ENCODE measurements at regions not wholly inside any gene's neighbourhood (a gene's known extent, or its start where the extent isn't known, plus 50 kb on each side); places are given as distances from the start of the nearest gene placed in this dataset.

- Histone ChIP-seq H3K4me3 (ENCODE audit: insufficient read depth, low read length) (no peak overlapping the region), H3K4me2 (ENCODE audit: insufficient read depth, low read length) (no peak overlapping the region), H4K20me1 (ENCODE audit: insufficient read depth, low read length) (no peaks in the 10 kb centered on the region), H3K9me3 (ENCODE audit: low read depth, low read length) (no peaks in the 10 kb centered on the region), H3K79me2 (ENCODE audit: insufficient read depth, low read length) (no peaks in the 10 kb centered on the region), H3K36me3 (ENCODE audit: insufficient read depth, low read length) (no peaks in the 10 kb centered on the region), H2AFZ (ENCODE audit: low read length) (no peak overlapping the region), H3K27ac (ENCODE audit: low read depth, low read length) (no peak overlapping the region), H3K27me3 (ENCODE audit: insufficient read depth, low read length) (no peaks in the 10 kb centered on the region), H3K4me1 (ENCODE audit: insufficient read depth, low read length) (no peaks in the 10 kb centered on the region)
- no peak for DNase-seq (ENCODE audit: insufficient read length, low spot score, missing footprints)
- no peak for TF ChIP-seq CTCF (IDR thresholded peaks at IDR 0.05; ENCODE audit: extremely low read depth, low read depth, low read length)
These were observed 1293.1 kb downstream of the PCDH19 start for GRCh38 chrX:99117011-99117410.

GRCh38 chrX:99095965-99096635, 1314.0 kb downstream of the PCDH19 start:
- peaks cover 2% of the 10 kb centered on the region for H3K9me3 ChIP-seq (ENCODE audit: low read depth, low read length)
- H3K36me3 ChIP-seq (ENCODE audit: insufficient read depth, low read length) = no peaks in the 10 kb centered on the region
- no peak overlapping the region for H3K4me3 ChIP-seq (ENCODE audit: insufficient read depth, low read length)
- no peaks in the 10 kb centered on the region for H3K4me1 ChIP-seq (ENCODE audit: insufficient read depth, low read length)
- H3K4me2 ChIP-seq (ENCODE audit: insufficient read depth, low read length) = no peak overlapping the region
- no peak for DNase-seq (ENCODE audit: insufficient read length, low spot score, missing footprints)
- no peaks in the 10 kb centered on the region for H4K20me1 ChIP-seq (ENCODE audit: insufficient read depth, low read length)
- no peak for TF ChIP-seq CTCF (IDR thresholded peaks at IDR 0.05; ENCODE audit: extremely low read depth, low read depth, low read length)
- H3K79me2 ChIP-seq (ENCODE audit: insufficient read depth, low read length) = no peaks in the 10 kb centered on the region
- H3K27ac ChIP-seq (ENCODE audit: low read depth, low read length) = no peak overlapping the region
- no peaks in the 10 kb centered on the region for H3K27me3 ChIP-seq (ENCODE audit: insufficient read depth, low read length)
- H2AFZ ChIP-seq (ENCODE audit: low read length) = no peak overlapping the region

GRCh38 chrX:99091459-99091858, 1318.6 kb downstream of the PCDH19 start:
- no peak for DNase-seq (ENCODE audit: insufficient read length, low spot score, missing footprints)
- Histone ChIP-seq H3K4me3 (ENCODE audit: insufficient read depth, low read length) (no peak overlapping the region), H3K4me1 (ENCODE audit: insufficient read depth, low read length) (no peaks in the 10 kb centered on the region), H3K79me2 (ENCODE audit: insufficient read depth, low read length) (no peaks in the 10 kb centered on the region), H3K27me3 (ENCODE audit: insufficient read depth, low read length) (no peaks in the 10 kb centered on the region), H2AFZ (ENCODE audit: low read length) (no peak overlapping the region), H3K36me3 (ENCODE audit: insufficient read depth, low read length) (no peaks in the 10 kb centered on the region), H3K9me3 (ENCODE audit: low read depth, low read length) (peaks cover 3% of the 10 kb centered on the region), H3K4me2 (ENCODE audit: insufficient read depth, low read length) (no peak overlapping the region), H3K27ac (ENCODE audit: low read depth, low read length) (no peak overlapping the region), H4K20me1 (ENCODE audit: insufficient read depth, low read length) (no peaks in the 10 kb centered on the region)
- TF ChIP-seq CTCF (IDR thresholded peaks at IDR 0.05; ENCODE audit: extremely low read depth, low read depth, low read length) = no peak

DNA sequence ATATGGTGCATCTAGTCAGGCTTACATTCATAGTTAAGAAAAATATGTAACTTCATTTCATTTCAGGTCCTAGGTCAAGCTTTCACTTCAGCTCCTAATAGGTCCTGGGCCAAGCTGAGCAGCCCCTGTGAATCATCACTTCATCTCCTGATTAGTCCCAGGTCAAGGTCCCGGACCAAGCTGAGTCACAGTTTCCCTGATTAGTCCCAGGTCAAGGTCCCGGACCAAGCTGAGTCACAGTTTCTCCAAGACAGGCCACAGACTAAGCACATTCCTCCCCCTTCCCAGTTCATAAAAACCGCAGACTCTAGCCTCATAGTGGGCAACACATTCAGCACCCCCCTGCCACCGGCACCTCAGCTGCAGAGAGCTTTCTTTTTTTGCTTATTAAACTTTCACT, 1331.8 kb downstream of the PCDH19 start:
- Histone ChIP-seq H3K79me2 (ENCODE audit: insufficient read depth, low read length) (no peaks in the 10 kb centered on the region), H3K4me3 (ENCODE audit: insufficient read depth, low read length) (no peak overlapping the region), H3K4me2 (ENCODE audit: insufficient read depth, low read length) (no peak overlapping the region), H3K36me3 (ENCODE audit: insufficient read depth, low read length) (no peaks in the 10 kb centered on the region), H3K9me3 (ENCODE audit: low read depth, low read length) (no peaks in the 10 kb centered on the region), H3K4me1 (ENCODE audit: insufficient read depth, low read length) (no peaks in the 10 kb centered on the region), H3K27me3 (ENCODE audit: insufficient read depth, low read length) (no peaks in the 10 kb centered on the region), H2AFZ (ENCODE audit: low read length) (no peak overlapping the region), H3K27ac (ENCODE audit: low read depth, low read length) (no peak overlapping the region), H4K20me1 (ENCODE audit: insufficient read depth, low read length) (no peaks in the 10 kb centered on the region)
- DNase-seq (ENCODE audit: insufficient read length, low spot score, missing footprints) = no peak
- TF ChIP-seq CTCF (IDR thresholded peaks at IDR 0.05; ENCODE audit: extremely low read depth, low read depth, low read length) = no peak

Data from osteoblast (primary cell).